GM12801 (cell line): ENCODE measurements at regions not wholly inside any gene's neighbourhood (a gene's known extent, or its start where the extent isn't known, plus 50 kb on each side); places are given as distances from the start of the nearest gene placed in this dataset.

Experiments
- TF ChIP-seq, protein P1 (sequence below): IDR thresholded peaks from one replicate; pipeline ENCODE4 v1.5.1; 2011; ENCODE audit warnings: control low read depth; ENCODE audit not compliant: insufficient read length; ENCODE audit errors: extremely low read depth

GRCh38 chr20:4443016-4443415 is 193.9 kb upstream of the ADRA1D start:
- TF ChIP-seq, protein P1, sequence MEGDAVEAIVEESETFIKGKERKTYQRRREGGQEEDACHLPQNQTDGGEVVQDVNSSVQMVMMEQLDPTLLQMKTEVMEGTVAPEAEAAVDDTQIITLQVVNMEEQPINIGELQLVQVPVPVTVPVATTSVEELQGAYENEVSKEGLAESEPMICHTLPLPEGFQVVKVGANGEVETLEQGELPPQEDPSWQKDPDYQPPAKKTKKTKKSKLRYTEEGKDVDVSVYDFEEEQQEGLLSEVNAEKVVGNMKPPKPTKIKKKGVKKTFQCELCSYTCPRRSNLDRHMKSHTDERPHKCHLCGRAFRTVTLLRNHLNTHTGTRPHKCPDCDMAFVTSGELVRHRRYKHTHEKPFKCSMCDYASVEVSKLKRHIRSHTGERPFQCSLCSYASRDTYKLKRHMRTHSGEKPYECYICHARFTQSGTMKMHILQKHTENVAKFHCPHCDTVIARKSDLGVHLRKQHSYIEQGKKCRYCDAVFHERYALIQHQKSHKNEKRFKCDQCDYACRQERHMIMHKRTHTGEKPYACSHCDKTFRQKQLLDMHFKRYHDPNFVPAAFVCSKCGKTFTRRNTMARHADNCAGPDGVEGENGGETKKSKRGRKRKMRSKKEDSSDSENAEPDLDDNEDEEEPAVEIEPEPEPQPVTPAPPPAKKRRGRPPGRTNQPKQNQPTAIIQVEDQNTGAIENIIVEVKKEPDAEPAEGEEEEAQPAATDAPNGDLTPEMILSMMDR = no peak

DNA sequence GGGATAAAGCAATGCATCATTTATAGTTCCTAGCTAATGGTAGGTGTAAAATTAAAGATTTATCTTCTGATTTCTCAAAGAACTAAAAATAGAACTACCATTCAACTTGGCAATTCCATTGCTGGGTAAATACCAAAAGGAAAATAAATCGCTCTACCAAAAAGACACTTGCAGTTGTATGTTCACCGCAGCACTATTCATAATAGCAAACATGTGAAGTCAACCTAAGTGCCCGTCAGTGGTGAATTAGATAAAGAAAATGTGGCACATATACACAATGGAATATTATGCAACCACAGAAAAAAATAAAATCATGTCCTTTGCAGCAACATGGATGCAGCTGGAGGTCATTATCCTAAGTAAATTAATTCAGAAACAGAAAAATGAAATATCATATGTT is 192.8 kb upstream of the ADRA1D start:
- TF ChIP-seq, protein P1 = no peak

- TF ChIP-seq, protein P1 = no peak
These were observed 192.1 kb upstream of the ADRA1D start for GRCh38 chr20:4441191-4441590.

DNA sequence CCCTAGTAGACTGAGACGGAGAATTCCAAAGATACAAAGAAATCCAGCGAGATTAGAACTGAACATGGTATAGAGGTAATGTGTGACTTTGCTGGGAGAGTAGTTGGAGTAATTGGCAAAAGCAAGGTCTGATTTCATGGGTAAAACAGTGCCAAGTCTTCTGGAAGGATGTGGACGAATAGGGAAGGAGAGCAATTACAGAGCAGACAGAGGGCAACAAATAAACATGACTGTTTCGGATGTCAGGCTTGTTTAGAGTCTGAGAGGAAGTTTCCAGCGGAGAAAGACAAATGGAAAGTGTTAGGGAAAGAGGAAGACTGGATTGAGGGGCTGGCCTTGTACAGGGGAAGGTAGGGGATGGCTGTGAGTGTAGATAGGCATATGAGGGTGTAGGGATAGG is 190.4 kb upstream of the ADRA1D start:
- TF ChIP-seq, protein P1 = no peak

- TF ChIP-seq, protein P1 = no peak
These were observed 188.0 kb upstream of the ADRA1D start for GRCh38 chr20:4437131-4437530.

- TF ChIP-seq, protein P1 = no peak
These were observed 186.8 kb upstream of the ADRA1D start for GRCh38 chr20:4435671-4436455.

- TF ChIP-seq, protein P1 = no peak
These were observed 186.1 kb upstream of the ADRA1D start for GRCh38 chr20:4435225-4435624.

GRCh38 chr20:4434681-4435080 is 185.6 kb upstream of the ADRA1D start:
- TF ChIP-seq, protein P1 = no peak
